ENCODE measurements at regions not wholly inside any gene's neighbourhood (a gene's known extent, or its start where the extent isn't known, plus 50 kb on each side); places are given as distances from the start of the nearest gene placed in this dataset.

- TF ChIP-seq PBX3 (CRISPR knock-in tag; IDR thresholded peaks at IDR 0.05) (no peak), AEBP2 (tag by site-specific recombination; IDR thresholded peaks at IDR 0.05; ENCODE audit: borderline replicate concordance) (no peak), ZNF292 (tag by site-specific recombination; IDR thresholded peaks at IDR 0.05; ENCODE audit: borderline replicate concordance, low read depth) (no peak), ZNF362 (tag by site-specific recombination; IDR thresholded peaks at IDR 0.05) (no peak), ZNF768 (tag by site-specific recombination; IDR thresholded peaks at IDR 0.05) (no peak)
Measured at GRCh38 chr10:1882180-1882579, 144.9 kb upstream of the ADARB2 start (continued).

GRCh38 chr10:1881636-1882035 lies 144.3 kb upstream of the ADARB2 start:
- Histone ChIP-seq H3K27ac (ENCODE audit: extremely low read depth, low read depth, low read length) (no peak overlapping the region), H3K9me3 (ENCODE audit: control insufficient read depth, insufficient read depth, low read depth, low read length) (no peaks in the 10 kb centered on the region), H3K4me1 (ENCODE audit: control insufficient read depth, insufficient read depth, low read length) (no peaks in the 10 kb centered on the region), H3K36me3 (ENCODE audit: control insufficient read depth in 2 of 2, insufficient read depth in 1 of 2, low read length in 2 of 2) (no peaks in the 10 kb centered on the region), H3K4me3 (ENCODE audit: low read depth, low read length) (no peak overlapping the region)
- ChIA-PET POLR2A (no interaction called here), CTCF (no interaction called here)
- TF ChIP-seq ZBTB20 (tag by site-specific recombination; IDR thresholded peaks at IDR 0.05) (no peak), ZNF18 (tag by site-specific recombination; IDR thresholded peaks at IDR 0.05) (no peak), SCRT2 (tag by site-specific recombination; IDR thresholded peaks at IDR 0.05) (no peak), KLF10 (tag by site-specific recombination; IDR thresholded peaks at IDR 0.05) (no peak), ZNF449 (tag by site-specific recombination; IDR thresholded peaks at IDR 0.05) (no peak), ZSCAN23 (tag by site-specific recombination; IDR thresholded peaks at IDR 0.05) (no peak), ZNF24 (tag by site-specific recombination; IDR thresholded peaks at IDR 0.05) (no peak)

- no peaks in the 10 kb centered on the region for H3K36me3 ChIP-seq (ENCODE audit: control insufficient read depth in 2 of 2, insufficient read depth in 1 of 2, low read length in 2 of 2)
- no peaks in the 10 kb centered on the region for H3K9me3 ChIP-seq (ENCODE audit: control insufficient read depth, insufficient read depth, low read depth, low read length)
- no peak overlapping the region for H3K27ac ChIP-seq (ENCODE audit: extremely low read depth, low read depth, low read length)
- no peak overlapping the region for H3K4me3 ChIP-seq (ENCODE audit: low read depth, low read length)
- ChIA-PET CTCF (interaction anchor here (0.6 kb wide), 1 partner anchor 380 kb away, joined by 3 read pairs; no protein-coding TSS in a partner anchor), POLR2A (no interaction called here)
- H3K4me1 ChIP-seq (ENCODE audit: control insufficient read depth, insufficient read depth, low read length): no peaks in the 10 kb centered on the region
- TF ChIP-seq ZNF138 (tag by site-specific recombination; IDR thresholded peaks at IDR 0.05; ENCODE audit: borderline replicate concordance) (no peak), INSM2 (tag by site-specific recombination; IDR thresholded peaks at IDR 0.05) (no peak), ZNF426 (tag by site-specific recombination; IDR thresholded peaks at IDR 0.05) (no peak), ZNF560 (tag by site-specific recombination; IDR thresholded peaks at IDR 0.05; ENCODE audit: borderline replicate concordance) (no peak), ZBTB44 (tag by site-specific recombination; IDR thresholded peaks at IDR 0.05) (no peak), ZNF132 (tag by site-specific recombination; IDR thresholded peaks at IDR 0.05; ENCODE audit: borderline replicate concordance) (no peak), HOXC10 (CRISPR knock-in tag; IDR thresholded peaks at IDR 0.05) (no peak), ZNF169 (tag by site-specific recombination; IDR thresholded peaks at IDR 0.05) (no peak), ZNF704 (tag by site-specific recombination; IDR thresholded peaks at IDR 0.05) (no peak), ZNF558 (tag by site-specific recombination; IDR thresholded peaks at IDR 0.05) (no peak), ZNF335 (tag by site-specific recombination; conservative IDR thresholded peaks at IDR 0.05) (no peak)
Measured at GRCh38 chr10:1874533-1874932, 137.2 kb upstream of the ADARB2 start.
